GM20000 (cell line): ENCODE measurements at regions not wholly inside any gene's neighbourhood (a gene's known extent, or its start where the extent isn't known, plus 50 kb on each side); places are given as distances from the start of the nearest gene placed in this dataset.
"Not testable (repeated sequence)": the region's sequence is repeated elsewhere in the genome, so short reads cannot be mapped to it uniquely, and the experiment has no call there.

Experiments used
- DNase-seq: peaks from one replicate; pipeline ENCODE4 v3.0.0; 2012; ENCODE audit warnings: low spot score
- TF ChIP-seq, protein P1 (sequence below): IDR thresholded peaks from 2 replicates; pipeline ENCODE4 v1.5.1; 2012; ENCODE audit warnings: mild to moderate bottlenecking, control low read depth; ENCODE audit errors: extremely low read depth, missing control alignments

DNA sequence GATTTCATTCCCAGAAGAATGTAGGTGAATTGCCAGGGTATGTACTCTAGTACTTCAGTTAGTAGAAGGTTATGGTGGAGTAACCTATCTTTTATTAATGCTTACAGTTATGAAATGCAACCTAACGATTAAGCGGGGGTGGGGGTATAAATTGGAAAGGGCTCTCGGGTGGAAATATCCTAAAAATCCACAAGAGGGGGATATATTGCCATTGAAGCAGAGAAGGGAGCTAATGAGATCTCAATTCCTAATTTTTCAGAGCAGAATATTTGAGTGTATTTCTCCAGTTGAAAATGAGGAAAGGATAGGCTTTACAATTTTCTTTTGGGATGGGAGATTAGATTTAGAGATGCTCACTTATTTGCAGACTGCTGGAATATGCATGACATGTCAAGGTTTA lies 90.8 kb downstream of the DNAJB9 start:
- no peak for DNase-seq
- TF ChIP-seq, protein P1, sequence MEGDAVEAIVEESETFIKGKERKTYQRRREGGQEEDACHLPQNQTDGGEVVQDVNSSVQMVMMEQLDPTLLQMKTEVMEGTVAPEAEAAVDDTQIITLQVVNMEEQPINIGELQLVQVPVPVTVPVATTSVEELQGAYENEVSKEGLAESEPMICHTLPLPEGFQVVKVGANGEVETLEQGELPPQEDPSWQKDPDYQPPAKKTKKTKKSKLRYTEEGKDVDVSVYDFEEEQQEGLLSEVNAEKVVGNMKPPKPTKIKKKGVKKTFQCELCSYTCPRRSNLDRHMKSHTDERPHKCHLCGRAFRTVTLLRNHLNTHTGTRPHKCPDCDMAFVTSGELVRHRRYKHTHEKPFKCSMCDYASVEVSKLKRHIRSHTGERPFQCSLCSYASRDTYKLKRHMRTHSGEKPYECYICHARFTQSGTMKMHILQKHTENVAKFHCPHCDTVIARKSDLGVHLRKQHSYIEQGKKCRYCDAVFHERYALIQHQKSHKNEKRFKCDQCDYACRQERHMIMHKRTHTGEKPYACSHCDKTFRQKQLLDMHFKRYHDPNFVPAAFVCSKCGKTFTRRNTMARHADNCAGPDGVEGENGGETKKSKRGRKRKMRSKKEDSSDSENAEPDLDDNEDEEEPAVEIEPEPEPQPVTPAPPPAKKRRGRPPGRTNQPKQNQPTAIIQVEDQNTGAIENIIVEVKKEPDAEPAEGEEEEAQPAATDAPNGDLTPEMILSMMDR = no peak

DNA sequence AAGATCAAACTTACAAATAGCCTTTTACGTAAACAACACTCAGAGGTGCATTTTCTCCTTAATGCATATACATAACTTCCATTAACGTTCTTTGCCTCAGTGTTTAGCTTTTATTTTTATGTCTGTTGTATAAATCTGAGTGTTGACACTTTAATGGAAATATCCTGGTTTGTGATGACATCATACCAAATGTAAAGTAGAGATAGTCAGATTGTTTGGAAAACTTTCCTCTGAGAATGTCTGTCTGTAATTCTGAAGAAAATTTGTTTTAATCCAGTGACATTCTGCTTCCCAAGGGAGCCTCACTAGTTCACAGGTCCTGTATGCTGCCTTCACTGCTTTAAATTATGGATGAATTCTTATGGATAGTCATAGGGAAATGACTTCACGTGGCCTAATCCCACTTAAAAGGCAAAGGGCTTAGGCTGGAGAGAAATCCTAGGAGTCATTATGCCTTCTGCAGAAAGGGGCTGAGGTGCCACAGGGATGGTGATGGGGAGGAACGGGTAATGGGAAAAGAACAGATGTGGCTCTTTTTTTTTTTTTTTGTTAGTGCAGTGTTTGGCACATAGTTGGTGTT lies 93.2 kb downstream of the DNAJB9 start:
- no peak for DNase-seq
- TF ChIP-seq, protein P1 = no peak

DNA sequence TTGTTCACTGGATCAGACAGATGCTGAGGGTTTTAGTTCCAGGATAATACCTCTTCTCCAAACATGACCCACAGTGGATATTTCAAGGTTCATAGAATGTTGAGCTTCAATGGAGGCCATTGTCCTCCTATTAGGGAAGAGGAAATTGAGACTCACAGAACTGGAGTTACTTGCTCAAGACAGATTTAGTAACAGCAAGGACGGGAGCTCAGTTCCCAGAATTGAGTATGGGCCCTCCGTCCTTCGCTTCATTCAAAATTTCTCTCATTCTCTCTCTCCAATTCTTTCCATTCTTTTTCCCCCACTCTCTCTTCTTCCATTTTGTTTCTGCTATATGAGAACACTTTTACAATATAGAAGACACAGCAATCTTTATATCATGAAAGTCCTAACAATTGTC lies 94.0 kb downstream of the DNAJB9 start:
- DNase-seq = no peak
- TF ChIP-seq, protein P1 = no peak

DNA sequence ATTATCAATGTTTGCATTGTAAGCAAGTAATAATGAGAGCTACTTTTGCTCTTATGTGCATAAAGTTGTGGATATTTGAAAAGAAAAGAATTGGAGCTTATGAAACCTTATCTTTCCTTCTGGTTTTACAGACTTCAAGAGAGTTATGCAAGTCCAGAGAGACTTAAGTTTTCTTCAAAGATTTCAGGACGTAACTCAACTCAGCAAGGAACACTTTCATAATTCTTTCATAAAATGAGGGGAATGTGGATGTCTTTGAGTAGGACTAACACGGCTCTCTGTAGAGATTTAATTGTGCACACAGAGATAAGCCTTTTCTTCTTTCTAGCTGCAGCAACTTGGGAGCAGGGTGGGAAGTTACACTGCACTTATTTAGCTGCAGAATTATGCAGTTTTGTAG lies 97.5 kb downstream of the DNAJB9 start:
- no peak for DNase-seq
- TF ChIP-seq, protein P1 = no peak

DNA sequence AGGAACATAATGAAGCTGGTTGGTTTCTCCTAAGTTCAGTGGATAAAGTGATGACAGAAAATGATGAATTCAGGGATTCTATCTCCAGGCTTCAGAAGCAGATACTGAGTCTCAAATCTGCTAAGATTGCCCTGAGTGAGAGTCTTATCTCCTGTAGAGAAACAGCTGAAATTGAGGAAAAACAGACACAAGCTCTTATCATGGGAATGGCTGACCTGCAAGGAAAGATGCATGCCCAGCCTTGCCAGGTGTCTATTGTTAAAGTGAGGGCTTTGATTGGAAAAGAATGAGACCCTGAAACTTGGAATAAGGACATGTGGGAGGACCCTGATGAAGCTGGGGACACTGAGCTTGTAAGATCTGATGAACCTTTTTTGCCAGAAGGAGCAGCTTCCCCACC lies 100.3 kb downstream of the DNAJB9 start:
- DNase-seq = no peak
- TF ChIP-seq, protein P1 = no peak

DNA sequence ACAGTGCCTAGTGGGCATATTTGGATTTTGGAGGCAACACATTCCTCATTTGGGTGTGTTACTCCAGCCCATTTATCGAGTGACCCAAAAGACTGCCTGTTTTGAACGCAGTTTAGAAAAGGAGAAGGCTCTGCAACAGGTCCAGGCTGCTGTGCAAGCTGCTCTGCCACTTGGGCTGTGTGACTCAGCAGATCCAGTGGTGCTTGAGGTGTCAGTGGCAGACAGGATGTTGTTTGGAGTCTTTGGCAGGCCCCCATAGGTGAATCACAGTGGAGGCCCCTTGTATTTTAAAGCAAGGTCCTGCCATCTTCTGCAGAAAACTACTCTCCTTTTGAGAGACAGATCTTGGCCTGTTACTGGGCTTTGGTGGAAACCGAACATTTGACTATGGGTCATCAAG lies 104.0 kb downstream of the DNAJB9 start:
- DNase-seq = not testable (repeated sequence)

DNA sequence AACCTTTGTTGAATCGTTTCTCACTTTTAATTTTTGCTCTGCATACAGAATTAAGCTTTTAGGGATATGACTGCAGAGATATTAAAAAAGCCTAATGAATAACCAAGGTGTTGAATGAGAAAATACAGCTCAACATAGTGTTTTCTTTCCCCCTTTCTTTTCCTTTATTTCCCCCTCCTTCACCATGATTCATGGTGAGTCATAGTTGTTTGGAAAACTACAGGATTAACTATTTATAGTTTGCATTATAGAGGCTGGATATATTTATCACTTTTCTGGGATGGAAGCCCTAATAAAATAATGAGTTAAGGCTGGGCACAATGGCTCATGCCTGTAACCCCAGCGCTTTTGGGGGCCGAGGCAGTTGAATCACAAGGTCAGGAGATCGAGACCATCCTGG lies 115.0 kb downstream of the DNAJB9 start:
- no peak for DNase-seq
- TF ChIP-seq, protein P1 = no peak

DNA sequence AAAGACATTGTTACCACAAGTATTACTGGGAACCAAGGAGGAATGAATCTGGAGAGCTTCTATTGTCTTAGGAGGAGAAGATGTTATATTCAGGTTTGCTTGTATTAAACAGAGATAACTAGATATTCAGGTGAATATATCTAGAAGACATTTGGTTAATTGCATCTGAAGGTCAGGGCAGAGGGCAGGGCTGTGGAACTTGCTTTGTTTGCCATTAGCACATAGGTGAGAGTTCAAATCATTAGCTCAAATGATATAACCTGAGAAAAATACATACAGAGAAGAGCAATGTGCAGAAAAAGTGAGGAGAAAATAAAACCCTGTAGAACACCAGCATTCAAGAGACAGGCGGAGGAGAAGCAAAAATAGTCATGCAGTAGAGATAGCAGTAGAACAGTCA lies 116.8 kb downstream of the DNAJB9 start:
- no peak for DNase-seq

More for the DNA sequence above, 116.8 kb downstream of the DNAJB9 start:
- TF ChIP-seq, protein P1 = no peak
